ENCODE measurements at regions not wholly inside any gene's neighbourhood (a gene's known extent, or its start where the extent isn't known, plus 50 kb on each side); places are given as distances from the start of the nearest gene placed in this dataset.
A peak's percentile ranks its signal among the peaks of the same experiment; 100 is the strongest.

GRCh38 chr2:148582679-148583511 is 61.7 kb upstream of the EPC2 start:
- H3K79me2 ChIP-seq (ENCODE audit: control insufficient read depth, insufficient read depth, low read length): no peaks in the 10 kb centered on the region
- H3K27ac ChIP-seq (ENCODE audit: insufficient read depth, low read length): no peak overlapping the region
- no peaks in the 10 kb centered on the region for H3K36me3 ChIP-seq (ENCODE audit: control insufficient read depth, insufficient read depth, low read length)
- no peak for TF ChIP-seq EZH2 (IDR thresholded peaks at IDR 0.05; ENCODE audit: low read length, missing control alignments)
- TF ChIP-seq CTCF (conservative IDR thresholded peaks at IDR 0.05 in 1 of 2, IDR thresholded peaks at IDR 0.05 in 1 of 2; ENCODE audit: low read depth in 1 of 2, low read length in 2 of 2): no peak
- H3K4me3 ChIP-seq (replicated peaks in 1 of 4; ENCODE audit: control extremely low read depth in 1 of 4, insufficient read depth in 1 of 4, low read depth in 3 of 4, low read length in 4 of 4): no peak overlapping the region
- H3K4me1 ChIP-seq (ENCODE audit: control insufficient read depth, extremely low read depth, insufficient read depth, low read length): no peaks in the 10 kb centered on the region
- peak in 1 of 2 donors; percentile 5 for DNase-seq (ENCODE audit: low read depth in 2 of 2)
- H3K9me3 ChIP-seq (ENCODE audit: control insufficient read depth, insufficient read depth, low read depth, low read length): no peaks in the 10 kb centered on the region
- no peak overlapping the region for H3K4me2 ChIP-seq (ENCODE audit: extremely low read depth, insufficient read depth, low read length)
- H3K27me3 ChIP-seq (ENCODE audit: control insufficient read depth, insufficient read depth, low read length): no peaks in the 10 kb centered on the region
- H4K20me1 ChIP-seq (ENCODE audit: control insufficient read depth, extremely low read depth, insufficient read depth, low read length): no peaks in the 10 kb centered on the region
- H2AFZ ChIP-seq (ENCODE audit: low read length): no peak overlapping the region
- H3K9ac ChIP-seq (ENCODE audit: insufficient read depth, low read length): no peak overlapping the region

- H3K36me3 ChIP-seq (ENCODE audit: control insufficient read depth, insufficient read depth, low read length): no peaks in the 10 kb centered on the region
- H2AFZ ChIP-seq (ENCODE audit: low read length): no peak overlapping the region
- H3K27ac ChIP-seq (ENCODE audit: insufficient read depth, low read length): no peak overlapping the region
- TF ChIP-seq EZH2 (IDR thresholded peaks at IDR 0.05; ENCODE audit: low read length, missing control alignments): no peak
- no peak for TF ChIP-seq CTCF (conservative IDR thresholded peaks at IDR 0.05 in 1 of 2, IDR thresholded peaks at IDR 0.05 in 1 of 2; ENCODE audit: low read depth in 1 of 2, low read length in 2 of 2)
- no peak overlapping the region for H3K4me2 ChIP-seq (ENCODE audit: extremely low read depth, insufficient read depth, low read length)
- no peaks in the 10 kb centered on the region for H3K27me3 ChIP-seq (ENCODE audit: control insufficient read depth, insufficient read depth, low read length)
- no peaks in the 10 kb centered on the region for H3K4me1 ChIP-seq (ENCODE audit: control insufficient read depth, extremely low read depth, insufficient read depth, low read length)
- H4K20me1 ChIP-seq (ENCODE audit: control insufficient read depth, extremely low read depth, insufficient read depth, low read length): no peaks in the 10 kb centered on the region
- DNase-seq (ENCODE audit: low read depth in 2 of 2): no peak
- no peak overlapping the region for H3K9ac ChIP-seq (ENCODE audit: insufficient read depth, low read length)
- H3K9me3 ChIP-seq (ENCODE audit: control insufficient read depth, insufficient read depth, low read depth, low read length): no peaks in the 10 kb centered on the region
- no peaks in the 10 kb centered on the region for H3K79me2 ChIP-seq (ENCODE audit: control insufficient read depth, insufficient read depth, low read length)
- H3K4me3 ChIP-seq (replicated peaks in 1 of 4; ENCODE audit: control extremely low read depth in 1 of 4, insufficient read depth in 1 of 4, low read depth in 3 of 4, low read length in 4 of 4): no peak overlapping the region
These were observed 58.9 kb upstream of the EPC2 start for GRCh38 chr2:148585696-148586095.

- H3K36me3 ChIP-seq (ENCODE audit: control insufficient read depth, insufficient read depth, low read length): no peaks in the 10 kb centered on the region
- TF ChIP-seq CTCF (conservative IDR thresholded peaks at IDR 0.05 in 1 of 2, IDR thresholded peaks at IDR 0.05 in 1 of 2; ENCODE audit: low read depth in 1 of 2, low read length in 2 of 2): no peak
- no peak for TF ChIP-seq EZH2 (IDR thresholded peaks at IDR 0.05; ENCODE audit: low read length, missing control alignments)
- H3K4me2 ChIP-seq (ENCODE audit: extremely low read depth, insufficient read depth, low read length): no peak overlapping the region
- H4K20me1 ChIP-seq (ENCODE audit: control insufficient read depth, extremely low read depth, insufficient read depth, low read length): no peaks in the 10 kb centered on the region
- no peaks in the 10 kb centered on the region for H3K27me3 ChIP-seq (ENCODE audit: control insufficient read depth, insufficient read depth, low read length)
- DNase-seq (ENCODE audit: low read depth in 2 of 2): no peak
- H3K9ac ChIP-seq (ENCODE audit: insufficient read depth, low read length): no peak overlapping the region
- H3K9me3 ChIP-seq (ENCODE audit: control insufficient read depth, insufficient read depth, low read depth, low read length): no peaks in the 10 kb centered on the region
- H3K4me1 ChIP-seq (ENCODE audit: control insufficient read depth, extremely low read depth, insufficient read depth, low read length): no peaks in the 10 kb centered on the region
- H2AFZ ChIP-seq (ENCODE audit: low read length): no peak overlapping the region
- H3K27ac ChIP-seq (ENCODE audit: insufficient read depth, low read length): no peak overlapping the region
- H3K79me2 ChIP-seq (ENCODE audit: control insufficient read depth, insufficient read depth, low read length): no peaks in the 10 kb centered on the region
- H3K4me3 ChIP-seq (replicated peaks in 1 of 4; ENCODE audit: control extremely low read depth in 1 of 4, insufficient read depth in 1 of 4, low read depth in 3 of 4, low read length in 4 of 4): no peak overlapping the region
These were observed 57.9 kb upstream of the EPC2 start for GRCh38 chr2:148586522-148587128.

All from fibroblast of lung (primary cell).